ENCODE measurements at regions not wholly inside any gene's neighbourhood (a gene's known extent, or its start where the extent isn't known, plus 50 kb on each side); places are given as distances from the start of the nearest gene placed in this dataset.

DNA sequence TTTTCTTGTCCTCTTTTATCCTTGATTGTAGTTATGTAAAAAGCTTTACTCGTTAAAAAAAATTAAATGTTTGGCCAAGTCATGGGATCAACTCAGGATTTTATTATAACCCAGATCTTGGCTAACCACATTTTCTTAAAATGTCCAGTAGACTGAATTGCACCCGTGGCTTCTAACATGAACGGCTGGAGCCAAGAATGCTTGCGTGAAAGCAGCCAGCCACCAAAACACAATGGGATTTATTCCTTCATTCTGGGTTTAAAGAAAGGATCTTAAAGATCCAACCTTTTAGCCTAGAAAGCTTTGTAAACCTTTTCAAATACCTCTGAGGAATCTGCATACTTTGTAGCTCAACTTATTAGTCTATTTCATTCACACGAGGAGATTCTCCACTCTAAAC lies 404.4 kb downstream of the USP25 start:
- TF ChIP-seq TAF1 (IDR thresholded peaks at IDR 0.05; ENCODE audit: low read depth, low read length) (no peak), POLR2A (IDR thresholded peaks at IDR 0.05; ENCODE audit: low read depth, low read length) (no peak)
